ENCODE measurements at regions not wholly inside any gene's neighbourhood (a gene's known extent, or its start where the extent isn't known, plus 50 kb on each side); places are given as distances from the start of the nearest gene placed in this dataset.
"Not testable (repeated sequence)": the region's sequence is repeated elsewhere in the genome, so short reads cannot be mapped to it uniquely, and the experiment has no call there.

- DNase-seq, result no peak
Measured at GRCh38 chr6:130494729-130495128, 128.9 kb downstream of the TMEM200A start.

GRCh38 chr6:130500693-130501092 lies 134.9 kb downstream of the TMEM200A start:
- peak in 1 of 2 donors; percentile 33 for DNase-seq

- DNase-seq, result no peak
Measured at GRCh38 chr6:130503146-130503545, 137.3 kb downstream of the TMEM200A start.

- DNase-seq, result no peak
Measured at GRCh38 chr6:130505808-130506598, 140.2 kb downstream of the TMEM200A start.

- DNase-seq, result not testable (repeated sequence)
Measured at GRCh38 chr6:130507005-130507665, 141.3 kb downstream of the TMEM200A start.

- no peak for DNase-seq
Measured at GRCh38 chr6:130507666-130508028, 141.8 kb downstream of the TMEM200A start.

- peak in 1 of 2 donors; percentile 98 for DNase-seq
Measured at GRCh38 chr6:130513770-130514169, 148.0 kb downstream of the TMEM200A start.

- DNase-seq, result peak in 1 of 2 donors; percentile 19
Measured at GRCh38 chr6:130514712-130515111, 148.9 kb downstream of the TMEM200A start.

GRCh38 chr6:130515306-130515705 lies 149.5 kb downstream of the TMEM200A start:
- DNase-seq, result no peak

GRCh38 chr6:130516604-130517003 lies 150.8 kb downstream of the TMEM200A start:
- DNase-seq, result no peak

GRCh38 chr6:130517444-130517931 lies 151.7 kb downstream of the TMEM200A start:
- no peak for DNase-seq

- DNase-seq, result peak in 1 of 2 donors; percentile 7
Measured at GRCh38 chr6:130518588-130518987, 152.8 kb downstream of the TMEM200A start.

GRCh38 chr6:130520221-130520620 lies 154.4 kb downstream of the TMEM200A start:
- DNase-seq, result no peak

- no peak for DNase-seq
Measured at GRCh38 chr6:130520801-130521200, 155.0 kb downstream of the TMEM200A start.

- peak in 1 of 2 donors; percentile 23 for DNase-seq
Measured at GRCh38 chr6:130524552-130524951, 158.7 kb downstream of the TMEM200A start.

GRCh38 chr6:130525408-130525807 lies 159.6 kb downstream of the TMEM200A start:
- DNase-seq, result peak in 1 of 2 donors; percentile 96

- no peak for DNase-seq
Measured at GRCh38 chr6:130526466-130526865, 160.6 kb downstream of the TMEM200A start.

- no peak for DNase-seq
Measured at GRCh38 chr6:130527173-130527572, 161.4 kb downstream of the TMEM200A start.

- no peak for DNase-seq
Measured at GRCh38 chr6:130529569-130530149, 163.8 kb downstream of the TMEM200A start.

GRCh38 chr6:130534627-130535026 lies 168.8 kb downstream of the TMEM200A start:
- DNase-seq, result no peak

- no peak for DNase-seq
Measured at GRCh38 chr6:130535242-130535641, 169.4 kb downstream of the TMEM200A start.

- no peak for DNase-seq
Measured at GRCh38 chr6:130537447-130537846, 171.6 kb downstream of the TMEM200A start.

- DNase-seq, result no peak
Measured at GRCh38 chr6:130547723-130548122, 181.9 kb downstream of the TMEM200A start.
